ENCODE measurements at regions not wholly inside any gene's neighbourhood (a gene's known extent, or its start where the extent isn't known, plus 50 kb on each side); places are given as distances from the start of the nearest gene placed in this dataset.

GRCh38 chr20:3354247-3354646 is 53.2 kb downstream of the DNAAF9 start:
- DNase-seq = no peak

DNA sequence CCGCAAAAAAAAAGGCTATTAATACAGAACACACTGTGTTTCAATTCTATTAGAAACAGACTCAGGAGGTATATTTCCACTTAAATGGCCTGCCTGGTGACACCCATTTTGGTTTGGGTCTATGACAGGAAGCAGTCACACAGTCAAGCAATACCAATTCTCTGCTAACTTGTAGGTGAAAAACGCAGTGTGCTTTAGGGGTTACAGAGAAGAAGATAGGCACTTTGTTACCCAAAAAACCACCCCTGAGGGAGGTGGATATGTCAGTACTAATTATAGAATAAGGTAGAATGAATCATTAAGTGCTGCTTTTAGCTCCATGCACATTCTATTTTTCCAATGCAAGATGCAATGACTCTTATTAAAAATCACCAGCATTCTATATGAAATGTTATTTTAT is 53.8 kb downstream of the DNAAF9 start:
- no peak for DNase-seq

GRCh38 chr20:3352202-3352601 is 55.3 kb downstream of the DNAAF9 start:
- DNase-seq = no peak

DNA sequence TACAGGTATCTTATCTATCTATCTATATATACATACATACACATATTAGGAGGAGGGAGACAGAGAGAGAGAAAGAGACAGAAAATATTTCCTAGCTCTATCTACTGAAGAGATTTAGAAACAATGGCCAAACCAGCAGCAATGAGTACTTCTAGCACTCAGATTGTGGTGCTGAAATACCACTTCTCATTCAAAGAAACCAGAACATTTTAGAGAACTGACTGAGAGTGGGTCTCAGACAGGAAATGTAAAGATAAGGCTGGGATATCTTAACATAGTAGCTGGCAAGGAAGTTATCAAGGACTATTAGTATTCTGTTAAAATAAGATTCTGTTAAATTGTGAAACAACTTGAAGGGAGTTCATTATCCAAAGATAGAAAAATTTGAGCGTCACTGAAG is 57.0 kb downstream of the DNAAF9 start:
- DNase-seq = no peak

DNA sequence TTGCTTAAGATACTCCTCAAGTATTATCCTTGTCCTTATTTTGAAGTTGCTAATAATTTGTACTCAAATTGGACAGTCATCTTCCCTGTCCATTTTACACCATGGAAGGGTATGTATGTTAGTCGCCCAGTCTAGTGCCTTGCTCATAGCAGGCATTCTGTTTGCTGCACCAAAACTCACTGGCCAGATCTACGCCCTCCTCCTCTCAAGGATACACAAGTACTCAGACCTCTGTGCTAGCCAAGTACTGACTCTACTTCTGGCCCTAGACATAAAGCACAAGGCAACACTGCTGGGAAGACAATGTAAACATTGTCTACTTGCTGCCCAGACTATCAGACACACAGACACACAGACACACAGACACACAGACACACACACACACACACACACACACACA is 57.7 kb downstream of the DNAAF9 start:
- no peak for DNase-seq

DNA sequence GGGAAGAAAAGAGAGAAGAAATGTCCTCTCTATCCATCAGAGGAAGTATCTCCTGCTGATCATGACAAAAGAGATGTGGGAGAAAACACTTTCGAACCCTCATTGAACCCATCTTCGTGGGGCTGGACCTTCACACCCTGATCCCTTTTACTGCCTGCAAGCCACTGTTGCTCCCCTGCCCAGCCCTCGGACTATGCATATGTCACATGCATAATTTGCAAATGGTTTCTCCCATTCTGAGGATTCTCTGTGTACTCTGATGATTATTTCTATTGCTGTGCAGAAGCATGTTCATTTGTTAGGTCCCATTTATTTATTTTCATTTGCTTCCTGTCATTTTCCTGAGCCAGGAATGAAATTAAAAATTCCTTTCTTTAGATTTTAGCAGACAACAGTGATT is 64.7 kb downstream of the DNAAF9 start:
- no peak for DNase-seq

DNA sequence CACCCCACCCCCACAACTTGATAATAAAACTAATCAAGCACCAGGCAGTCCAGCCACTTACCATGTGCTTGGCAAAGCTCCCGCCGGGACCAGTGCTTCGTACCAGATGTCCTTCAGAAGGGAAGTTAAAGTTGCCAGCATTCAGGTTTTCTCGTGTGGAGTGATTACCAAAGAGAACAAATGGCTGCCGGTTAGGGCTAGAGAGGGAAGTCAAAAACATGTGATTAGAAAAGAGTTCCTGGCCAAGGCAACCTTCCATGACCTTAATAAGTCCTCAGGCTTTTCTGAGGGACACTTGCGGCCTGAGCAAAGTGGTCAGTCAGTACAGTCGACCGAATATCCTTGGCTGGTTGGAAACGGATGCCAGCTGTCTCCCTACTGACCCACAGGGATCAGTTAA is 67.0 kb downstream of the DNAAF9 start:
- DNase-seq = peak; percentile 47

DNA sequence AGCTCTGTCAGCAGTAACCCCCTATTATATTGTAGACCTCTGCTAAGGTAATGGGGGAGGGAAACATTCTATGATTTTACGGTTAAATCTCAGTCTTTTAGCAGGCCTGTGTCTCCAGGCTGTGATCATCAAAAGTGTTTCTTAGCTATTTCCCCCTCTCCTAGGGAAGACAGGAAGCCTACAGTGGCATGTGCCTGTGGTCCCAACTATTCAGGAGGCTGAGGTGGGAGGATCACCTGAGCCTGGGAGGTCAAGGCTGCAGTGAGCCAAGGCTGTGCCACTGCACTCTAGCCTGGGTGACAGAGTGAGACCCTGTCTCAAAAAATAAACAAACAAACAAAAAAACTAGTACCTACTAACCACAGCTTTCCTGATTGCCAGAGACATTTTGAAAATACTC is 67.9 kb downstream of the DNAAF9 start:
- no peak for DNase-seq

DNA sequence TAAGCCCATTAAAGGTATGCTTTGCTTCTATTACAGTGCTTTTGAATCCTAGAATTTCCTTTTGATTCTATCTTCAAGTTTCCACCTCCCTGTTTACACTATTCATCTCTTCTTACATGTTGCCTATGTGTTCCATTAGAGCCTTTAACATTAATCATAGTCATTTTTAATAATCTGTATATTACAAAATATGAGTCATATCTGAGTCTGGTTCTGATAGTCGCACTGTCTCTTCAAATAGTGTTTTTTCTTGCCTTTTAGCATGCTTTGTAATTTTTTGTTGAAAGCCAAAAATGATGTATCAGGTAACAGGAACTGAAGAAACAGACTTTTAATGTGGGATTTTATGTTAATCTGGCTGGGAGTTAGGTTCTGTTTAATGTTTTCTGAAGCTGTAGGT is 68.4 kb downstream of the DNAAF9 start:
- DNase-seq = no peak

DNA sequence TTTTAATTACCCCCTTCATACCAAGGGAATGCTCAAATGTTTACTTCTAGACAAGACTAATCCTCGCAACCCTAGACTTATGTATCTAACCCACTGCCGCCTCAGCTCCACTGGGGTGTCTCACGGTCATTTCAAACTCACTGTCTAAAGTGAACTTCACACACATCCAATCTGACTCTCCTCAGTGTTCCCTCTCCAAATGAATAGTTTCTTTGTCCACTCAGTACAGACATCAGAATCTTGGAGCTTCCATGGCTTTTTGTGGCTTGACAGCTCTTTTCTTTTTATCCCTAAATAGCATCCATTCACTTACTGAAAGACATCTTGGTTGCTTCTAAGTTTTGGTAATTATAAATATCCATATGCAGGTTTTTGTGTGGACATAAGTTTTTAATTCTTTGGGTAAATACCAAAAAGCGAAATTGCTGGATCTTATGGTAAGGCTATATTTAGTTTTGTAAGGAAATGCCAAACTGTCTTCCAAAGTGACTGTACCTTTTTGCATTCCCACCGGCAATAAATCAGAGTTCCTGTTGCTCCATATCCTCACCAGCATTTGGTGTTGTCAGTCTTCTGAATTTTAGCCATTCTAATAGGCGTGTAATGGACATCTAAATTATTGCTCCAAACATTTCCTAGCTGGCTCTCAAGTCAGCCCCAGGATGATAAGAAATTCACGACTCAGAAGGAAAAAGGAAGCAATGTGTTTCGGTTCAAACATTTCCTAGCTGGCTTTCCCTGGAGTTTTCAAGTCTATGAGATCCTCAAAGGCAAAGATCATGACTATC is 73.1 kb downstream of the DNAAF9 start:
- no peak for DNase-seq

- DNase-seq = no peak
These were observed 77.3 kb downstream of the DNAAF9 start for GRCh38 chr20:3330046-3330741.

DNA sequence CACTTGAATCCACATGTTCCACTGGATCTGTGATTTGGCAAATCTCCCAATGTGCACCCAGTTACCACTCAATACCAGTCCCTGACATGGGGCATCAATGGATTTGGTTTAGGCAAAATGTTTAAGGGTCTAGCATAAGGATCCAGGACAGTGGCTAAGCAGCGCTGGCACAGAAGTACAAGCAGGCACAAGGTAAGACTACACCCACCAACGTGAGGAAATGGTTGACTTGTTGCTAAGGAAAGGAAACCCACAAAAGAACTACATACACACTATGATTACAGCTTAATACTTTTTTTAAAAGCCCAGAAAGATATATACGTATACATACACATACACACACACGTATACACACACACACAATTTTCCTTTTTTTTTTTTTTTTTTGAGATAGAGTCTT is 79.0 kb downstream of the DNAAF9 start:
- DNase-seq = no peak

GRCh38 chr20:3326779-3327521 is 80.5 kb downstream of the DNAAF9 start:
- no peak for DNase-seq

DNA sequence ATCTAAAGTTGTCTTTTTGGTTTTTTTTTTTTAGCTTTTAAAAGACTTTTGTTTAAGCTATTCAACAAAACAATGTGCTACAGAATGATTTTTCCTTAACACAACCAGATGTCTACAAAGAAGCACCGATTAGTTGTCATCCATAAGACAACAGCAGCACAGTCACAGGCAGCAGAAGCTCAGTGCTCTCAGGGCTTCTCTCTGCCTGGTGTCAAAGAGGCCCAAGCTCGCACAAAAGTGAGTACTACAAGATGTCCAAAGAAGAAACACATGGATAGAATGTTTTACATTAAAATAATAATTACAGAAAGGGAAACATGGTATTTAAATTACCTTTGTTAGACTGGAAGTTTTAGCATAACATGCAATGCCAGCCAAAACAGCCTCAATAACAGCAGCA is 81.6 kb downstream of the DNAAF9 start:
- no peak for DNase-seq

- no peak for DNase-seq
These were observed 84.1 kb downstream of the DNAAF9 start for GRCh38 chr20:3323398-3323797.

- no peak for DNase-seq
These were observed 79.4 kb upstream of the SLC4A11 start for GRCh38 chr20:3318226-3318884.

DNA sequence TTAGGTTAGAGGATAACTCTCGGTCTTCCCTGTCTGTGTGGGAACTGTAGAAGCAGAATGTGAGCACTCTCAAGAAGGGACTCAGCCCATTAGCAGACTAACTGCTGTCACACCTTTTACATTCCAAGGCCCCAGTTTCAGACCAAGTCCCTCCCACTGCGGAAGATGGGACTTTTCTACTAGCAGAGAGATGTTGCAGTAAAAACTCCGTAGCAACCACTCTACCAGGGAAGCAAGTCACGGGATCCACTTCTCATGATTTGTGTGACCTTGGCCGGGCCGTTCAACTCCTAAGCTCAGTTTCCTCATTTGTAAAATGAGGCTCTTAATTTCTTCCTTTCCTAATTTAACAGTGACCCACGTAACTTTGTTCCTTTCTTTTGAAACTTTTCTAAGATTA is 77.1 kb upstream of the SLC4A11 start:
- DNase-seq = no peak

DNA sequence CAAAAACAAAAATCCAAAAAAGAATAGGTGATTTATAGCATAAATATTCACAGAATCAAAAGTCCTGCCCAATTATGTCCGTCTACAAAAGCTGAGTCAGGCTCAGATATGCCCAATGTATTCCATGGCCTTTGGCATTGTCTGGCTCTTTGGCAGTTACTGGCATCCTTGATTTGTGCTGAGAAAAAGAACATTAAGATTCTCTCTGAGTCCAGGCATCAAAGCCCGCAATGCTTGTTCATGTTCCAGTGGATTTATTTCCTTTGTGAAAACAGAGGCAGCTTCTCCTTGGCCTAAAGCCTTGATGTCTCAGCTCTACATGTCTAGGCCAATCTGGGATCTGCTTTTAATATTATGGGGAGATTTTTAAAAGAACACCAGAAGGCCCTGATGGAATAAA is 76.1 kb upstream of the SLC4A11 start:
- DNase-seq = no peak

GRCh38 chr20:3314391-3314790 is 75.4 kb upstream of the SLC4A11 start:
- DNase-seq = no peak

- no peak for DNase-seq
These were observed 74.7 kb upstream of the SLC4A11 start for GRCh38 chr20:3313683-3314065.

- peak; percentile 50 for DNase-seq
These were observed 74.1 kb upstream of the SLC4A11 start for GRCh38 chr20:3312940-3313682.

- no peak for DNase-seq
These were observed 72.6 kb upstream of the SLC4A11 start for GRCh38 chr20:3311623-3312022.

DNA sequence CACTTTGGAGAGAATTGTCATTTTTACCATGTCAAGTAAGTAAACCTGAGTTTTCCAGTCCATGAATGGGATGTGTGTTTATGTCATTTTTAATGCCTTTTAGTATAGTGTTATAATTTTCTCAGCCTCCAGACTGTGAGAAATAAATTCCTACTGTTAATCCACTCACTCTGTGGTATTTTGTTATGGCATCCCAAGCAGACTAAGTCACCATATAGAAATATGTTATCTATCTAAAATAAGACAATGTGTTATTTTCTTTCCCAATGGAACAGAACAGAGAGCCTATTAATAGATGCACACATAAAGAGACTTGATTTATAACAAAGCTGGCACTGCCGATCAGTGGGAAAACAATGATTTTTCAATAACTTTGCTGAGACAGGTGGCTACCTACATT is 70.2 kb upstream of the SLC4A11 start:
- no peak for DNase-seq

All from suppressor macrophage treated with lipopolysaccharide for 4 hours (primary cell).